Tibial nerve (tissue), 4 donors: ENCODE measurements at regions not wholly inside any gene's neighbourhood (a gene's known extent, or its start where the extent isn't known, plus 50 kb on each side); places are given as distances from the start of the nearest gene placed in this dataset.

Experiments
- EP300 ChIP-seq, 2 donors: sonication (generic); formaldehyde crosslinking; IDR thresholded peaks; one replicate each; pipeline ENCODE4 v1.6.1; 2017; ENCODE audit warnings: antibody characterized with exemption in 2 of 2, mild to moderate bottlenecking in 1 of 2
- POLR2A ChIP-seq, 2 donors: fragments of 450-650 bp; IDR thresholded peaks; one replicate each; pipeline ENCODE4 v1.6.1; 2017; ENCODE audit warnings: antibody characterized with exemption in 2 of 2, mild to moderate bottlenecking in 2 of 2, moderate library complexity in 2 of 2
- TF ChIP-seq, protein P1 (sequence below), 5 experiments: fragments of 200-600 bp in 3 of 5; fragments of 450-650 bp in 2 of 5; sonication (generic) in 3 of 5; IDR thresholded peaks; one replicate each; pipeline ENCODE4 v1.5.1; 2016 to 2019; ENCODE audit warnings: antibody characterized with exemption in 5 of 5, mild to moderate bottlenecking in 3 of 5, moderate library complexity in 2 of 5

DNA sequence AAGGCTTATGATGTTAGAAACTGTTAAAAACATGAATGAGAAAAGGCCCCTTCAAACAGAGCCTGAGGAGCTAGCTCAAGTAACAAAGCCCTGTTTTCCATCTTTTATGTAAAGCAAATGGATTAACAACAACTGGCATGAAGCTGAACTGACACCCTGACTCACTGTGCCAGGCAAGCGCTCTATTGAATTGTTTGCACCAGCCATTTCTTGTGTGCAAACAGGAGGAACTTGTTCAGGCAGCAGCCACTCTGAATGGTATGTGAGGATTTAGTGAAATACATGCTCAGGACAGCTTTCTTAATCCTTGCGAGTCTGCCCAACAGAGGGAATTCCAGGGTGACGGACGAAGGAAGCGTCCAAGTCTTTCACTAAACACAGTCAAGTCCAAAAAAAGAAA, 291.1 kb upstream of the ADGRL2 start:
- TF ChIP-seq, protein P1, sequence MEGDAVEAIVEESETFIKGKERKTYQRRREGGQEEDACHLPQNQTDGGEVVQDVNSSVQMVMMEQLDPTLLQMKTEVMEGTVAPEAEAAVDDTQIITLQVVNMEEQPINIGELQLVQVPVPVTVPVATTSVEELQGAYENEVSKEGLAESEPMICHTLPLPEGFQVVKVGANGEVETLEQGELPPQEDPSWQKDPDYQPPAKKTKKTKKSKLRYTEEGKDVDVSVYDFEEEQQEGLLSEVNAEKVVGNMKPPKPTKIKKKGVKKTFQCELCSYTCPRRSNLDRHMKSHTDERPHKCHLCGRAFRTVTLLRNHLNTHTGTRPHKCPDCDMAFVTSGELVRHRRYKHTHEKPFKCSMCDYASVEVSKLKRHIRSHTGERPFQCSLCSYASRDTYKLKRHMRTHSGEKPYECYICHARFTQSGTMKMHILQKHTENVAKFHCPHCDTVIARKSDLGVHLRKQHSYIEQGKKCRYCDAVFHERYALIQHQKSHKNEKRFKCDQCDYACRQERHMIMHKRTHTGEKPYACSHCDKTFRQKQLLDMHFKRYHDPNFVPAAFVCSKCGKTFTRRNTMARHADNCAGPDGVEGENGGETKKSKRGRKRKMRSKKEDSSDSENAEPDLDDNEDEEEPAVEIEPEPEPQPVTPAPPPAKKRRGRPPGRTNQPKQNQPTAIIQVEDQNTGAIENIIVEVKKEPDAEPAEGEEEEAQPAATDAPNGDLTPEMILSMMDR (IDR thresholded peaks at IDR 0.05), result no peak
- TF ChIP-seq POLR2A (IDR thresholded peaks at IDR 0.05), result no peak
- TF ChIP-seq EP300 (IDR thresholded peaks at IDR 0.05), result no peak
